Stimulated activated CD4-positive, alpha-beta T cell treated with anti-CD3 and anti-CD28 coated beads, Interleukin-12 subunit alpha, Interleukin-12 subunit beta, amount 100 ng/mL, for 4 hours (primary cell): ENCODE measurements at regions not wholly inside any gene's neighbourhood (a gene's known extent, or its start where the extent isn't known, plus 50 kb on each side); places are given as distances from the start of the nearest gene placed in this dataset.

Experiments used
- DNase-seq: peaks from one replicate; pipeline ENCODE4 v3.0.0-alpha.2; 2020

GRCh38 chr13:104310861-104311260 is 1244.6 kb upstream of the SLC10A2 start:
- no peak for DNase-seq

GRCh38 chr13:104309431-104309830 is 1243.2 kb upstream of the SLC10A2 start:
- DNase-seq, result no peak

GRCh38 chr13:104301171-104301975 is 1235.2 kb upstream of the SLC10A2 start:
- DNase-seq, result no peak

- no peak for DNase-seq
Measured at GRCh38 chr13:104297075-104297474, 1230.9 kb upstream of the SLC10A2 start.

- DNase-seq, result no peak
Measured at GRCh38 chr13:104296286-104296685, 1230.1 kb upstream of the SLC10A2 start.

- DNase-seq, result no peak
Measured at GRCh38 chr13:104295537-104295936, 1229.3 kb upstream of the SLC10A2 start.

- DNase-seq, result no peak
Measured at GRCh38 chr13:104289400-104289799, 1223.2 kb upstream of the SLC10A2 start.

- DNase-seq, result no peak
Measured at GRCh38 chr13:104288496-104288895, 1222.3 kb upstream of the SLC10A2 start.

GRCh38 chr13:104286566-104287290 is 1220.5 kb upstream of the SLC10A2 start:
- no peak for DNase-seq

- DNase-seq, result no peak
Measured at GRCh38 chr13:104281910-104282309, 1215.7 kb upstream of the SLC10A2 start.

GRCh38 chr13:104270731-104271130 is 1204.5 kb upstream of the SLC10A2 start:
- no peak for DNase-seq

- DNase-seq, result no peak
Measured at GRCh38 chr13:104267206-104267811, 1201.1 kb upstream of the SLC10A2 start.

GRCh38 chr13:104256701-104257100 is 1190.5 kb upstream of the SLC10A2 start:
- no peak for DNase-seq

GRCh38 chr13:104253063-104253680 is 1187.0 kb upstream of the SLC10A2 start:
- no peak for DNase-seq

- DNase-seq, result no peak
Measured at GRCh38 chr13:104251931-104252330, 1185.7 kb upstream of the SLC10A2 start.

GRCh38 chr13:104246955-104247354 is 1180.7 kb upstream of the SLC10A2 start:
- no peak for DNase-seq

- DNase-seq, result no peak
Measured at GRCh38 chr13:104206450-104207044, 1140.3 kb upstream of the SLC10A2 start.

GRCh38 chr13:104204177-104204576 is 1138.0 kb upstream of the SLC10A2 start:
- no peak for DNase-seq

- no peak for DNase-seq
Measured at GRCh38 chr13:104198801-104199200, 1132.6 kb upstream of the SLC10A2 start.

GRCh38 chr13:104196611-104197010 is 1130.4 kb upstream of the SLC10A2 start:
- no peak for DNase-seq

GRCh38 chr13:104181526-104182231 is 1115.5 kb upstream of the SLC10A2 start:
- DNase-seq, result no peak

- no peak for DNase-seq
Measured at GRCh38 chr13:104170980-104171555, 1104.9 kb upstream of the SLC10A2 start.
